ENCODE measurements at regions not wholly inside any gene's neighbourhood (a gene's known extent, or its start where the extent isn't known, plus 50 kb on each side); places are given as distances from the start of the nearest gene placed in this dataset.

DNA sequence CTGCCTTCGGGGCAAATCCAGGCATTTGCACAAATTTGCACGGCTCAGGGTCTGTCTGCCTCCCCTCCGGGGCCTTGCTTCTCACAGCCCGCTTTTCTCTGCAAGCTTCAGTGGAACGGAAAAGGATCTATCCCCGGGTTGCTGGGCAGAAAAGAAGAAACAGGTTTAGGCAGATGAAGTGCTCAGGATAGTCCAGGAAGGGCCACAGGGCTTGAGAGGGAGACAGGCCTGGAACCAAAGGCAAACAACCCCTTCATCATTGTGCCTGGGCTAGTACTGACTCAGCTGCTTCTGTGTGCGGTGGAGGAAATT lies 347.8 kb upstream of the TNP1 start:
- TF ChIP-seq POLR2A (IDR thresholded peaks at IDR 0.05; ENCODE audit: low read depth, low read length) (no peak), POLR2AphosphoS5 (IDR thresholded peaks at IDR 0.05; ENCODE audit: low read length) (no peak), TAF1 (IDR thresholded peaks at IDR 0.05; ENCODE audit: borderline replicate concordance, low read depth, low read length) (no peak), BHLHE40 (IDR thresholded peaks at IDR 0.05; ENCODE audit: borderline replicate concordance in 1 of 2, low read depth in 2 of 2, low read length in 1 of 2) (no peak), RB1 (IDR thresholded peaks at IDR 0.05; ENCODE audit: borderline replicate concordance) (no peak), MYC (IDR thresholded peaks at IDR 0.05; ENCODE audit: insufficient read depth, insufficient read length, insufficient replicate concordance, low read length, severe bottlenecking) (no peak), RAD21 (IDR thresholded peaks at IDR 0.05; ENCODE audit: insufficient read depth, low read depth, low read length) (no peak), CBX5 (IDR thresholded peaks at IDR 0.05; ENCODE audit: low read depth) (no peak), ZNF622 (IDR thresholded peaks at IDR 0.05) (no peak), YBX1 (IDR thresholded peaks at IDR 0.05) (no peak)
- TF ChIP-seq, protein P1, sequence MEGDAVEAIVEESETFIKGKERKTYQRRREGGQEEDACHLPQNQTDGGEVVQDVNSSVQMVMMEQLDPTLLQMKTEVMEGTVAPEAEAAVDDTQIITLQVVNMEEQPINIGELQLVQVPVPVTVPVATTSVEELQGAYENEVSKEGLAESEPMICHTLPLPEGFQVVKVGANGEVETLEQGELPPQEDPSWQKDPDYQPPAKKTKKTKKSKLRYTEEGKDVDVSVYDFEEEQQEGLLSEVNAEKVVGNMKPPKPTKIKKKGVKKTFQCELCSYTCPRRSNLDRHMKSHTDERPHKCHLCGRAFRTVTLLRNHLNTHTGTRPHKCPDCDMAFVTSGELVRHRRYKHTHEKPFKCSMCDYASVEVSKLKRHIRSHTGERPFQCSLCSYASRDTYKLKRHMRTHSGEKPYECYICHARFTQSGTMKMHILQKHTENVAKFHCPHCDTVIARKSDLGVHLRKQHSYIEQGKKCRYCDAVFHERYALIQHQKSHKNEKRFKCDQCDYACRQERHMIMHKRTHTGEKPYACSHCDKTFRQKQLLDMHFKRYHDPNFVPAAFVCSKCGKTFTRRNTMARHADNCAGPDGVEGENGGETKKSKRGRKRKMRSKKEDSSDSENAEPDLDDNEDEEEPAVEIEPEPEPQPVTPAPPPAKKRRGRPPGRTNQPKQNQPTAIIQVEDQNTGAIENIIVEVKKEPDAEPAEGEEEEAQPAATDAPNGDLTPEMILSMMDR (IDR thresholded peaks at IDR 0.05 in 2 of 3, conservative IDR thresholded peaks at IDR 0.05 in 1 of 3; ENCODE audit: control insufficient read depth in 2 of 3, extremely low read depth in 1 of 3, insufficient read depth in 1 of 3, low read depth in 3 of 3, low read length in 3 of 3): no peak

Data from GM12878 (cell line).